ENCODE measurements at regions not wholly inside any gene's neighbourhood (a gene's known extent, or its start where the extent isn't known, plus 50 kb on each side); places are given as distances from the start of the nearest gene placed in this dataset.

- Histone ChIP-seq H3K4me3 (no peak overlapping the region), H3K36me3 (no peaks in the 10 kb centered on the region), H3K9me3 (ENCODE audit: low read depth) (no peaks in the 10 kb centered on the region), H3K27ac (no peak overlapping the region), H3K27me3 (peaks cover 36% of the 10 kb centered on the region), H3K4me1 (ENCODE audit: low read depth) (no peaks in the 10 kb centered on the region)
- no peak for TF ChIP-seq CTCF (IDR thresholded peaks at IDR 0.05; ENCODE audit: low read depth, low read length)
- DNase-seq (ENCODE audit: low read depth in 1 of 2, low spot score in 1 of 2) = no peak
Measured at GRCh38 chr11:79661373-79661772, 220.5 kb upstream of the TENM4 start.

DNA sequence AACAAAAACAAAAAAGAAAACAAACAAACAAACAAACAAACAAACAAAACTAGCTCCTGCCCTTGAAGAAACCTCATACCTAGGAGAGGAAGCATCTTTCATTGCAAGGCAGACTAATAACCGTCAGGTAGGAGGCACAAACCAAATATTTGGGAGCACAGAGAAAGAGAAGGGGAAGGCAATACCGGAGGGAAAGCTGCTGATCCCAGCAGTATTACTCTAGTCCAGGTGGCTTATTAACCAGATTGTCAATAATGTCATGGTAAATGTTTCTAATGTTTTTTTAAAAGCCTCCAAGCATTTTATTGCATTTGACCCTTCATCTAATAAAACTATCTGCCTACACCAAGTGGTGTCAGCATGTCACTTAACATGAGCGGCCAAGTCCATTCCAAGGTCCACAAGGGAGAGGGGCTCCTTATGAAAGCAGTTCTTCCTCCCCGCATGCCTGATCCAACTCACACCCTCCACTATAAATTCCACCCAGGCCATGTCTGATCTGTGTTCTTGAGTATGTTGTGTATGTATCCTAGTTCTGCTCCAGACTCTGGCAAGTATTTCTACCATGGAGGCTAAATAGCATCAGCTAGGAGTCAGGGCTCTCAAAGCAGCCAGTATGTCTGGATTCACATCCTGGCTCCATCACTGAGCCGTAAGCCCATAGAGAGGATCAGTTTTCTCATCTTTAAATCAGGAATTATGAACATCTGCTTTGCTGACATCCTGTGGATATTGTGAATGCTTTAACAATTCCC is 208.1 kb upstream of the TENM4 start:
- Histone ChIP-seq H3K36me3 (no peaks in the 10 kb centered on the region), H3K27me3 (no peaks in the 10 kb centered on the region), H3K4me3 (no peak overlapping the region), H3K4me1 (ENCODE audit: low read depth) (no peaks in the 10 kb centered on the region), H3K9me3 (ENCODE audit: low read depth) (no peaks in the 10 kb centered on the region), H3K27ac (no peak overlapping the region)
- TF ChIP-seq CTCF (IDR thresholded peaks at IDR 0.05; ENCODE audit: low read depth, low read length) = no peak
- DNase-seq (ENCODE audit: low read depth in 1 of 2, low spot score in 1 of 2) = no peak

DNA sequence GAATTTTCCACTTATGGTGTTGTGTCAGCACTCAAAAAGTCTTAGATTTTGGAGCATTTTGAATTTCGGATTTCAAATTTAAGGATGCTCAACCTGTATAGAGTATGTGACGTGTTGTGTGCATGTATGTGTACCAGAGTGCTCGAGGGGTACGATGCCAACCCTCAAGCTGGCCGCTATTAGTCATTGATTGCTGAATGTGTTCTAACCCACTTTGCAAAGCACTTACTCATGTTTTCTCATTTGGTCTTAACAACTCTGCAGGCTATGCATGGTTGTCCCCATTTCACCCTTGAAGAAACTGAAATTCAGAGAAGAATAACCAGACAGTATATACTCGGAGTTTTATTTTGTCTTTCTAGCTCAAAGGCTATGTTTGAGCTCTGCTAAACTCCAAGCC is 196.4 kb upstream of the TENM4 start:
- H3K36me3 ChIP-seq = no peaks in the 10 kb centered on the region
- H3K4me1 ChIP-seq (ENCODE audit: low read depth) = no peaks in the 10 kb centered on the region
- H3K4me3 ChIP-seq = no peak overlapping the region
- no peak for DNase-seq (ENCODE audit: low read depth in 1 of 2, low spot score in 1 of 2)
- no peak for TF ChIP-seq CTCF (IDR thresholded peaks at IDR 0.05; ENCODE audit: low read depth, low read length)
- H3K27me3 ChIP-seq = no peaks in the 10 kb centered on the region
- no peak overlapping the region for H3K27ac ChIP-seq
- H3K9me3 ChIP-seq (ENCODE audit: low read depth) = no peaks in the 10 kb centered on the region

DNA sequence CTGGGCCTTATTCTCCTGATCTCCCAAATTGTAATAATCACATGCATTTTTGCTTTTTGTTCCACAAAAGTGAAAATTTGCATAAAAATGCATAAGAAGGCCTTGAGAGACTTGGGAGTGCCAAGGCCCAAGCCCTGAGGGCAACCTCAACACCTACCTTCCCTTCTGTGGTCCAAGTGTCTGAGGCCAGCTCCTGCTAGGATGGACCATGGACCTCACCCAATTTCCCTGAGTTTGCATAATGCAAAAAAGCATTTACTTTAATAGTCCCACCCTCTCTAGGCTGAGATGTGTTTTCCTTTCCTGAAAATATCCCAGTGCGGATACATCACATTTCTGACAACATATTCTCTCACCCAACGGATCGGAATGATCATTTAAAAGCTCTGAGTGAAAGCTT is 194.1 kb upstream of the TENM4 start:
- DNase-seq (ENCODE audit: low read depth in 1 of 2, low spot score in 1 of 2) = no peak
- Histone ChIP-seq H3K4me1 (ENCODE audit: low read depth) (no peaks in the 10 kb centered on the region), H3K36me3 (no peaks in the 10 kb centered on the region), H3K9me3 (ENCODE audit: low read depth) (no peaks in the 10 kb centered on the region), H3K4me3 (no peak overlapping the region), H3K27me3 (no peaks in the 10 kb centered on the region), H3K27ac (no peak overlapping the region)
- no peak for TF ChIP-seq CTCF (IDR thresholded peaks at IDR 0.05; ENCODE audit: low read depth, low read length)

DNA sequence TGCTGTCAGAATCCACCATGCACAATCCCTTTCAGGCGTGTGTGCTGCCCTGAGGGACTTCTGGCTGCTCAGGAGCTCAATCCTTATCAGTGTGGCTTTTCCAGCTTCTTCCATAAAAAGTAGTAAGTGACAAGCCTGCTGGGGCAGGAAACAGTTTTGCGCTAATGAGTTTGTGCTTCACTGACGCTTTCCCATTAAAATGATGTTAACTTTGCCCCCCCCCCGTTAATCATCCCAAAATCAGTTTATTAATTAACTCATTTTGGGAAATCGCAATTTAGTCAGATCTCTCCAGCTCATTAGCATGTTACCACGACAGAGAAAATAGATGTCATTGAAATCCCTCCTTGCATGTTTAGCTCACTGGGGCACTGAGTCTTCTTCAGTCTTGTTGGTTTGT is 186.5 kb upstream of the TENM4 start:
- peaks cover 9% of the 10 kb centered on the region for H3K4me1 ChIP-seq (ENCODE audit: low read depth)
- no peaks in the 10 kb centered on the region for H3K36me3 ChIP-seq
- no peaks in the 10 kb centered on the region for H3K27me3 ChIP-seq
- DNase-seq (ENCODE audit: low read depth in 1 of 2, low spot score in 1 of 2) = no peak
- no peak overlapping the region for H3K4me3 ChIP-seq
- no peaks in the 10 kb centered on the region for H3K9me3 ChIP-seq (ENCODE audit: low read depth)
- TF ChIP-seq CTCF (IDR thresholded peaks at IDR 0.05; ENCODE audit: low read depth, low read length) = no peak
- H3K27ac ChIP-seq = no peak overlapping the region
